Thyroid gland (tissue), 4 donors: ENCODE measurements at regions not wholly inside any gene's neighbourhood (a gene's known extent, or its start where the extent isn't known, plus 50 kb on each side); places are given as distances from the start of the nearest gene placed in this dataset.

Experiments
- POLR2A ChIP-seq, 2 donors: fragments of 450-650 bp; IDR thresholded peaks; one replicate each; pipeline ENCODE4 v1.6.1; 2017; ENCODE audit warnings: antibody characterized with exemption in 2 of 2, mild to moderate bottlenecking in 2 of 2, moderate library complexity in 1 of 2
- TF ChIP-seq, protein P1 (sequence below), 6 experiments: fragments of 200-600 bp in 3 of 6; fragments of 450-650 bp in 3 of 6; sonication (generic) in 3 of 6; IDR thresholded peaks; one replicate each; pipeline ENCODE4 v1.5.1; 2016 to 2019; ENCODE audit warnings: antibody characterized with exemption in 6 of 6, mild to moderate bottlenecking in 2 of 6, inconsistent platforms in 1 of 6, moderate library complexity in 1 of 6

- TF ChIP-seq, protein P1, sequence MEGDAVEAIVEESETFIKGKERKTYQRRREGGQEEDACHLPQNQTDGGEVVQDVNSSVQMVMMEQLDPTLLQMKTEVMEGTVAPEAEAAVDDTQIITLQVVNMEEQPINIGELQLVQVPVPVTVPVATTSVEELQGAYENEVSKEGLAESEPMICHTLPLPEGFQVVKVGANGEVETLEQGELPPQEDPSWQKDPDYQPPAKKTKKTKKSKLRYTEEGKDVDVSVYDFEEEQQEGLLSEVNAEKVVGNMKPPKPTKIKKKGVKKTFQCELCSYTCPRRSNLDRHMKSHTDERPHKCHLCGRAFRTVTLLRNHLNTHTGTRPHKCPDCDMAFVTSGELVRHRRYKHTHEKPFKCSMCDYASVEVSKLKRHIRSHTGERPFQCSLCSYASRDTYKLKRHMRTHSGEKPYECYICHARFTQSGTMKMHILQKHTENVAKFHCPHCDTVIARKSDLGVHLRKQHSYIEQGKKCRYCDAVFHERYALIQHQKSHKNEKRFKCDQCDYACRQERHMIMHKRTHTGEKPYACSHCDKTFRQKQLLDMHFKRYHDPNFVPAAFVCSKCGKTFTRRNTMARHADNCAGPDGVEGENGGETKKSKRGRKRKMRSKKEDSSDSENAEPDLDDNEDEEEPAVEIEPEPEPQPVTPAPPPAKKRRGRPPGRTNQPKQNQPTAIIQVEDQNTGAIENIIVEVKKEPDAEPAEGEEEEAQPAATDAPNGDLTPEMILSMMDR (IDR thresholded peaks at IDR 0.05): no peak
- no peak for TF ChIP-seq POLR2A (IDR thresholded peaks at IDR 0.05)
Measured at GRCh38 chr6:146944077-146944476, 260.1 kb upstream of the STXBP5 start.
